Liver (tissue), 8 donors: ENCODE measurements at regions not wholly inside any gene's neighbourhood (a gene's known extent, or its start where the extent isn't known, plus 50 kb on each side); places are given as distances from the start of the nearest gene placed in this dataset.
A peak's percentile ranks its signal among the peaks of the same experiment; 100 is the strongest.

Source experiments
- DNase-seq: peaks from one replicate; pipeline ENCODE4 v3.0.0-alpha.2; 2017; ENCODE audit warnings: low spot score
- H3K27ac ChIP-seq, 2 donors: one replicate each; pipeline ENCODE4 v1.7.0; 2013; ENCODE audit warnings: inconsistent platforms in 2 of 2, low read length in 2 of 2, control low read depth in 1 of 2, low read depth in 1 of 2, mild to moderate bottlenecking in 1 of 2
- H3K27me3 ChIP-seq, 4 donors: one replicate each; pipeline versions ENCODE4 v1.6.1 to v1.7.0; 2013; ENCODE audit warnings: low read length in 3 of 4, inconsistent platforms in 1 of 4, mild to moderate bottlenecking in 1 of 4, moderate library complexity in 1 of 4; ENCODE audit not compliant: control insufficient read depth in 4 of 4, insufficient read depth in 4 of 4
- H3K36me3 ChIP-seq, 4 donors: one replicate each; pipeline versions ENCODE4 v1.6.1 to v1.7.0; 2013; ENCODE audit warnings: low read length in 3 of 4, mild to moderate bottlenecking in 3 of 4, low read depth in 1 of 4, moderate library complexity in 1 of 4; ENCODE audit not compliant: control insufficient read depth in 4 of 4, insufficient read depth in 3 of 4
- H3K4me1 ChIP-seq, 4 donors: one replicate each; pipeline versions ENCODE4 v1.6.1 to v1.7.0; 2013; ENCODE audit warnings: low read length in 3 of 4, mild to moderate bottlenecking in 3 of 4, moderate library complexity in 1 of 4; ENCODE audit not compliant: control insufficient read depth in 4 of 4, insufficient read depth in 4 of 4
- H3K4me3 ChIP-seq, 3 donors: one replicate each; pipeline versions ENCODE4 v1.6.1 to v1.7.0; 2013; ENCODE audit warnings: low read length in 3 of 3, control low read depth in 1 of 3, low read depth in 1 of 3, mild to moderate bottlenecking in 1 of 3
- H3K9ac ChIP-seq, 2 donors: one replicate each; pipeline ENCODE4 v1.7.0; 2013; ENCODE audit warnings: low read length in 2 of 2, mild to moderate bottlenecking in 2 of 2, moderate library complexity in 2 of 2, control low read depth in 1 of 2, low read depth in 1 of 2
- H3K9me3 ChIP-seq, 4 donors: one replicate each; pipeline versions ENCODE4 v1.6.1 to v1.7.0; 2013; ENCODE audit warnings: low read length in 3 of 4; ENCODE audit not compliant: control insufficient read depth in 4 of 4
- ATF3 ChIP-seq: IDR thresholded peaks from 2 replicates; pipeline ENCODE4 v1.6.1; 2016; ENCODE audit warnings: antibody characterized with exemption
- EGR1 ChIP-seq, 2 donors: IDR thresholded peaks; 2 replicates each; pipeline ENCODE4 v1.6.1; 2016 to 2018; ENCODE audit warnings: antibody characterized with exemption in 2 of 2, low read depth in 2 of 2
- FOXA1 ChIP-seq: IDR thresholded peaks from 2 replicates; pipeline ENCODE4 v1.6.1; 2016; ENCODE audit warnings: antibody characterized with exemption
- FOXA2 ChIP-seq: IDR thresholded peaks from 2 replicates; pipeline ENCODE4 v1.6.1; 2016; ENCODE audit warnings: antibody characterized with exemption
- HNF4A ChIP-seq, 2 donors: conservative IDR thresholded peaks; 2 replicates each; pipeline ENCODE4 v1.6.1; 2016; ENCODE audit warnings: antibody characterized with exemption in 2 of 2, mild to moderate bottlenecking in 2 of 2
- HNF4G ChIP-seq: IDR thresholded peaks from 2 replicates; pipeline ENCODE4 v1.6.1; 2016; ENCODE audit warnings: antibody characterized with exemption
- JUND ChIP-seq, 2 donors: IDR thresholded peaks; 2 replicates each; pipeline ENCODE4 v1.6.1; 2016; ENCODE audit warnings: antibody characterized with exemption in 2 of 2
- MAX ChIP-seq: IDR thresholded peaks from 2 replicates; pipeline ENCODE4 v1.6.1; 2016; ENCODE audit warnings: antibody characterized with exemption
- NR2F2 ChIP-seq: IDR thresholded peaks from 2 replicates; pipeline ENCODE4 v1.6.1; 2016; ENCODE audit warnings: antibody characterized with exemption
- RAD21 ChIP-seq, 2 donors: IDR thresholded peaks; 2 replicates each; pipeline ENCODE4 v1.6.1; 2016; ENCODE audit warnings: antibody characterized with exemption in 2 of 2, mild to moderate bottlenecking in 2 of 2
- REST ChIP-seq: IDR thresholded peaks from 2 replicates; pipeline ENCODE4 v1.6.1; 2016; ENCODE audit warnings: antibody characterized with exemption, mild to moderate bottlenecking
- RXRA ChIP-seq, 2 donors: IDR thresholded peaks; 2 replicates each; pipeline ENCODE4 v1.6.1; 2017 to 2018; ENCODE audit warnings: antibody characterized with exemption in 2 of 2, mild to moderate bottlenecking in 1 of 2
- SP1 ChIP-seq: IDR thresholded peaks from 2 replicates; pipeline ENCODE4 v1.6.1; 2018; ENCODE audit warnings: antibody characterized with exemption, mild to moderate bottlenecking
- TAF1 ChIP-seq: conservative IDR thresholded peaks from 2 replicates; pipeline ENCODE4 v1.6.1; 2016; ENCODE audit warnings: antibody characterized with exemption, mild to moderate bottlenecking
- YY1 ChIP-seq: IDR thresholded peaks from 2 replicates; pipeline ENCODE4 v1.6.1; 2016; ENCODE audit warnings: antibody characterized with exemption, mild to moderate bottlenecking
- ZBTB33 ChIP-seq: IDR thresholded peaks from 2 replicates; pipeline ENCODE4 v1.6.1; 2016; ENCODE audit warnings: antibody characterized with exemption
- WGBS: extraction: QIAGEN DNeasy Blood & Tissue Kit; methylation state at CpG from one replicate; pipeline ENCODE4 v1.1.7; 2013; 5-methylcytosine and 5-hydroxymethylcytosine counted together
- TF ChIP-seq, protein P1 (sequence below): fragments of 150-350 bp; IDR thresholded peaks from 2 replicates; pipeline ENCODE4 v1.5.1; 2017; ENCODE audit warnings: improper control_type of control experiment, low read depth, low read length; ENCODE audit not compliant: missing input control
- donor health status: healthy.
- donor health status: healthy.
- donor health status: healthy.
- donor health status: healthy.
- donor health status: healthy.

DNA sequence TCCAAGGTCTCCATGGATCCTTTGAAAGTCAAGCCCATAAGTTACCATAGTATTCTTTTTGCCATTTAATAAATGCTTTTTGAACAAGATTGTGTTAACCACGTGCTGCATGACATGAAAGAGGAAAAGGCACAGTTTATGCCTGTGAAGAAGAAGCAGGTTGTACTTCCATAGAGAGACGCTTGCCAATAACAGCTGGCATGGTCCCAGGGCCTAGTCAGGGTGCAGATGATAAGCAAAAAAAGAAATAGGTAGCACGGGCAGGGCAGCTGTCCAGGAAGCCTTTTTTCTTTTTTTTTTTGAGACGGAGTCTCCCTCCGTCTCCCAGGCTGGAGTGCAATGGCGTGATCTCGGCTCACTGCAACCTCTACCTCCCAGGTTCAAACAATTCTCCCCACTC, 71.8 kb upstream of the CLINT1 start:
- WGBS = 27% methylated on average over 7 of the region's 7 CpGs

DNA sequence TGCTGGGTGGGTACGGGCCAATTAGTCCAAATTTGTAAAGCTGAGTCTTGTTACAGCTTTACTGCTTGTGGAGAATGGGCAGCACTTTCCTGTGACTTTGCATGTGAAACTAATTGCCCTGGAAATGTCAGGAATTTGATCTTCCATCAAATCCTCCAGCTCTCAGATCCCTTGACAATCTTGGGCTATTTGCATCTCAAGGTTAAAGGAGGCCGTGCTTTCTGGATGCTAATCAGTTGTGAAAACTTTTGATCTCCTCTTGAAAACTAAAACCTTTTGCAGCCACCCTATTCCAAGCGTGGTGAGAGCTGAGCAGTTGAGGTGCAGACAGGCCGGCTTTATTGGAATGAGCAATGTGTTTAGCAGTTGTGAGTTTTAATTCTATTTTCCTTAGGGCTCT, 68.0 kb upstream of the CLINT1 start:
- 88% methylated on average over 4 of the region's 4 CpGs for WGBS
- peaks cover 0 to 22% (median 12%) of the 10 kb centered on the region in 4 donors for H3K4me1 ChIP-seq
- H3K4me3 ChIP-seq = no peak overlapping the region
- H3K27me3 ChIP-seq = no peaks in the 10 kb centered on the region
- no peaks in the 10 kb centered on the region for H3K36me3 ChIP-seq
- no peak for TF ChIP-seq ZBTB33
- no peak for TF ChIP-seq SP1
- no peak for TF ChIP-seq HNF4A (conservative IDR thresholded peaks at IDR 0.05)
- TF ChIP-seq FOXA2 = no peak
- no peak for TF ChIP-seq HNF4G
- TF ChIP-seq REST = no peak
- no peak for TF ChIP-seq FOXA1
- no peak for TF ChIP-seq JUND (IDR thresholded peaks at IDR 0.05)
- TF ChIP-seq RAD21 (IDR thresholded peaks at IDR 0.05) = no peak
- no peak for TF ChIP-seq ATF3
- no peak for TF ChIP-seq MAX
- TF ChIP-seq YY1 = no peak
- TF ChIP-seq NR2F2 = no peak
- TF ChIP-seq EGR1 (IDR thresholded peaks at IDR 0.05; ENCODE audit: low read depth in 2 of 2) = no peak
- TF ChIP-seq TAF1 = no peak
- no peak for TF ChIP-seq RXRA (IDR thresholded peaks at IDR 0.05)
- TF ChIP-seq, protein P1, sequence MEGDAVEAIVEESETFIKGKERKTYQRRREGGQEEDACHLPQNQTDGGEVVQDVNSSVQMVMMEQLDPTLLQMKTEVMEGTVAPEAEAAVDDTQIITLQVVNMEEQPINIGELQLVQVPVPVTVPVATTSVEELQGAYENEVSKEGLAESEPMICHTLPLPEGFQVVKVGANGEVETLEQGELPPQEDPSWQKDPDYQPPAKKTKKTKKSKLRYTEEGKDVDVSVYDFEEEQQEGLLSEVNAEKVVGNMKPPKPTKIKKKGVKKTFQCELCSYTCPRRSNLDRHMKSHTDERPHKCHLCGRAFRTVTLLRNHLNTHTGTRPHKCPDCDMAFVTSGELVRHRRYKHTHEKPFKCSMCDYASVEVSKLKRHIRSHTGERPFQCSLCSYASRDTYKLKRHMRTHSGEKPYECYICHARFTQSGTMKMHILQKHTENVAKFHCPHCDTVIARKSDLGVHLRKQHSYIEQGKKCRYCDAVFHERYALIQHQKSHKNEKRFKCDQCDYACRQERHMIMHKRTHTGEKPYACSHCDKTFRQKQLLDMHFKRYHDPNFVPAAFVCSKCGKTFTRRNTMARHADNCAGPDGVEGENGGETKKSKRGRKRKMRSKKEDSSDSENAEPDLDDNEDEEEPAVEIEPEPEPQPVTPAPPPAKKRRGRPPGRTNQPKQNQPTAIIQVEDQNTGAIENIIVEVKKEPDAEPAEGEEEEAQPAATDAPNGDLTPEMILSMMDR = no peak
- no peak overlapping the region for H3K9ac ChIP-seq
- H3K9me3 ChIP-seq = no peaks in the 10 kb centered on the region
- DNase-seq = no peak
- no peak overlapping the region for H3K27ac ChIP-seq

More for the DNA sequence above, 71.8 kb upstream of the CLINT1 start:
- Histone ChIP-seq H3K9me3 (peaks cover 0 to 3% (median 0%) of the 10 kb centered on the region in 4 donors), H3K4me1 (peaks cover 0 to 22% (median 12%) of the 10 kb centered on the region in 4 donors), H3K4me3 (no peak overlapping the region), H3K9ac (no peak overlapping the region), H3K27ac (no peak overlapping the region), H3K36me3 (no peaks in the 10 kb centered on the region), H3K27me3 (no peaks in the 10 kb centered on the region)
- peak in 1 of 2 donors; percentile 22 for TF ChIP-seq HNF4A (conservative IDR thresholded peaks at IDR 0.05)
- TF ChIP-seq ZBTB33 = no peak
- DNase-seq = no peak
